GM12865 (cell line): ENCODE measurements at regions not wholly inside any gene's neighbourhood (a gene's known extent, or its start where the extent isn't known, plus 50 kb on each side); places are given as distances from the start of the nearest gene placed in this dataset.

Source experiments
- DNase-seq: peaks from one replicate; pipeline ENCODE4 v3.0.0; 2010; ENCODE audit warnings: low read depth
- H3K4me3 ChIP-seq: 2 replicates; pipeline ENCODE4 v1.5.1; 2011; ENCODE audit warnings: mild to moderate bottlenecking, low read depth, low read length, control low read depth
- CTCF ChIP-seq: IDR thresholded peaks from 2 replicates; pipeline ENCODE4 v1.5.1; 2011; ENCODE audit warnings: low read length, control low read depth, low read depth, inconsistent platforms; ENCODE audit not compliant: insufficient read depth; ENCODE audit errors: missing control alignments

- no peak for DNase-seq
- no peak overlapping the region for H3K4me3 ChIP-seq
- TF ChIP-seq CTCF: no peak
Observed at GRCh38 chr2:30041884-30042283, 104.9 kb upstream of the YPEL5 start.

- DNase-seq: no peak
- no peak for TF ChIP-seq CTCF
- no peak overlapping the region for H3K4me3 ChIP-seq
Observed at GRCh38 chr2:30046396-30046795, 100.4 kb upstream of the YPEL5 start.

DNA sequence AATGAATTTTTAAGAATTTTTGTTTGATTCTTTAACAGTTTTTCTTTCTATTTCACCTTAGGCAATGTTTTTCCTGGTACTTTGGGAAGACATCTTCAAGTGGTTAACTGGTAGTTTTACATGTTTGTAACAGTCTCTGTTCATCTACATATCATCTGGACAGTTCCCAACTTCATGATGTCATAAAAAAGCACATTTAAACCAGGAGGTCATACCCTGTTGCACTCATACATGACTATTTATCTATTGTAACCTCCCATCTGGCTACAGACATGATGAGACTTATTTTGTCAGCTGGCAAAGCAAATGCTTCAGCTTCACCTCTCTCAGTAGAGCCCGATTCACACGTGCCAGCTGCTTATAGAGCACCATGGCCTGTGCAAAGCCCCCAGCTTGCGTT is 99.8 kb upstream of the YPEL5 start:
- no peak overlapping the region for H3K4me3 ChIP-seq
- TF ChIP-seq CTCF: no peak
- no peak for DNase-seq

DNA sequence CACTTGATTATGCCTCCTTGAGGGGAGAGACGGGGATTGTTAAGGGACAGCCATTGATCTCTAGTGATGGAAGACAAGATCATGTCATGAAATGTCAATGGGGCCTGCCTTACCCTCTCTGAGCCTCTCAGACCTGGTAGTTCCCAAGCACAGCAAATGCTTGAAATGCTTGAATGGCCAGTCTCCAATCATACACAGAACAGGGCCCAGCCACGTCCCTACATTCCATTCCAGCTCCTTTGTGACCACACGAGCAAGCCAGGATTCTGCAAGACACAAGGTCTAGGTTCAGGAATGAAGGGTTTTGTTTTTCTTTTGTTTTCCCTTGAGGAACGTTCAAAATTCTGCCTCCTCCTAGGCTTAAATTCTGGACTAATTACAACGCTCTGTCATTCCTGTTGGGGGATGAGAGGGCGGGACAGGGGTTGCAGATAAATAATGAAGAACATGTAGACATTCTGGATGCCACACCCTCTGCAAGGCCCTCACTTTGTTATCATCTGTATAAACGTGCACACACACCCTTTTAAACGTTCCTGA is 98.1 kb upstream of the YPEL5 start:
- no peak for TF ChIP-seq CTCF
- H3K4me3 ChIP-seq: no peak overlapping the region
- DNase-seq: no peak

- TF ChIP-seq CTCF: no peak
- no peak for DNase-seq
- H3K4me3 ChIP-seq: no peak overlapping the region
Observed at GRCh38 chr2:30055548-30055947, 91.3 kb upstream of the YPEL5 start.

GRCh38 chr2:30060562-30060961 is 86.2 kb upstream of the YPEL5 start:
- no peak for DNase-seq
- no peak for TF ChIP-seq CTCF
- H3K4me3 ChIP-seq: no peak overlapping the region

- DNase-seq: no peak
- no peak for TF ChIP-seq CTCF
- H3K4me3 ChIP-seq: no peak overlapping the region
Observed at GRCh38 chr2:30068067-30068466, 78.7 kb upstream of the YPEL5 start.
